ENCODE measurements at regions not wholly inside any gene's neighbourhood (a gene's known extent, or its start where the extent isn't known, plus 50 kb on each side); places are given as distances from the start of the nearest gene placed in this dataset.

GRCh38 chrX:89053223-89053622 is 306.2 kb downstream of the CPXCR1 start:
- TF ChIP-seq, protein P1, sequence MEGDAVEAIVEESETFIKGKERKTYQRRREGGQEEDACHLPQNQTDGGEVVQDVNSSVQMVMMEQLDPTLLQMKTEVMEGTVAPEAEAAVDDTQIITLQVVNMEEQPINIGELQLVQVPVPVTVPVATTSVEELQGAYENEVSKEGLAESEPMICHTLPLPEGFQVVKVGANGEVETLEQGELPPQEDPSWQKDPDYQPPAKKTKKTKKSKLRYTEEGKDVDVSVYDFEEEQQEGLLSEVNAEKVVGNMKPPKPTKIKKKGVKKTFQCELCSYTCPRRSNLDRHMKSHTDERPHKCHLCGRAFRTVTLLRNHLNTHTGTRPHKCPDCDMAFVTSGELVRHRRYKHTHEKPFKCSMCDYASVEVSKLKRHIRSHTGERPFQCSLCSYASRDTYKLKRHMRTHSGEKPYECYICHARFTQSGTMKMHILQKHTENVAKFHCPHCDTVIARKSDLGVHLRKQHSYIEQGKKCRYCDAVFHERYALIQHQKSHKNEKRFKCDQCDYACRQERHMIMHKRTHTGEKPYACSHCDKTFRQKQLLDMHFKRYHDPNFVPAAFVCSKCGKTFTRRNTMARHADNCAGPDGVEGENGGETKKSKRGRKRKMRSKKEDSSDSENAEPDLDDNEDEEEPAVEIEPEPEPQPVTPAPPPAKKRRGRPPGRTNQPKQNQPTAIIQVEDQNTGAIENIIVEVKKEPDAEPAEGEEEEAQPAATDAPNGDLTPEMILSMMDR (IDR thresholded peaks at IDR 0.05; ENCODE audit: insufficient read depth, low read length): no peak
- TF ChIP-seq POLR2AphosphoS5 (IDR thresholded peaks at IDR 0.05; ENCODE audit: low read depth): no peak

All from HL-60 (cell line).